Osteoblast (primary cell): ENCODE measurements at regions not wholly inside any gene's neighbourhood (a gene's known extent, or its start where the extent isn't known, plus 50 kb on each side); places are given as distances from the start of the nearest gene placed in this dataset.

Experiments used
- DNase-seq: peaks from one replicate; pipeline ENCODE4 v3.0.0; 2011; ENCODE audit warnings: low spot score, mixed read lengths; ENCODE audit not compliant: insufficient read length; ENCODE audit errors: missing footprints
- H2AFZ ChIP-seq: 2 replicates; pipeline ENCODE4 v1.6.0; 2011; ENCODE audit warnings: mild to moderate bottlenecking, low read length
- H3K27ac ChIP-seq: 2 replicates; pipeline ENCODE4 v1.5.1; 2011; ENCODE audit warnings: mild to moderate bottlenecking, low read depth, low read length, moderate library complexity
- H3K27me3 ChIP-seq: 2 replicates; pipeline ENCODE4 v1.6.0; 2012; ENCODE audit warnings: mild to moderate bottlenecking, control low read depth, inconsistent platforms, low read length, moderate library complexity; ENCODE audit not compliant: insufficient read depth
- H3K36me3 ChIP-seq: 2 replicates; pipeline ENCODE4 v1.5.1; 2011; ENCODE audit warnings: mild to moderate bottlenecking, low read length, control low read depth, moderate library complexity; ENCODE audit not compliant: insufficient read depth
- H3K4me1 ChIP-seq: 2 replicates; pipeline ENCODE4 v1.5.1; 2011; ENCODE audit warnings: mild to moderate bottlenecking, low read length, control low read depth, moderate library complexity; ENCODE audit not compliant: insufficient read depth
- H3K4me2 ChIP-seq: 2 replicates; pipeline ENCODE4 v1.6.0; 2011; ENCODE audit warnings: mild to moderate bottlenecking, low read length; ENCODE audit not compliant: insufficient read depth
- H3K4me3 ChIP-seq: fragments of 200-600 bp; sonication (generic); 3 replicates; pipeline ENCODE4 v1.5.1; 2012; ENCODE audit warnings: mild to moderate bottlenecking, low read length, inconsistent platforms; ENCODE audit not compliant: insufficient read depth
- H3K79me2 ChIP-seq: 2 replicates; pipeline ENCODE4 v1.6.0; 2012; ENCODE audit warnings: mild to moderate bottlenecking, low read length, control low read depth, inconsistent platforms; ENCODE audit not compliant: insufficient read depth
- H3K9me3 ChIP-seq: 2 replicates; pipeline ENCODE4 v1.5.1; 2011; ENCODE audit warnings: low read depth, low read length, control low read depth
- H4K20me1 ChIP-seq: 2 replicates; pipeline ENCODE4 v1.6.0; 2012; ENCODE audit warnings: mild to moderate bottlenecking, low read length, control low read depth; ENCODE audit not compliant: insufficient read depth
- TF ChIP-seq, protein P1 (sequence below): IDR thresholded peaks from 2 replicates; pipeline ENCODE4 v1.5.1; 2011; ENCODE audit warnings: mild to moderate bottlenecking, low read depth, low read length, moderate library complexity; ENCODE audit errors: extremely low read depth

GRCh38 chr2:51251356-51251755 lies 219.4 kb upstream of the NRXN1 start:
- H3K9me3 ChIP-seq: no peaks in the 10 kb centered on the region
- H3K27me3 ChIP-seq: no peaks in the 10 kb centered on the region
- no peaks in the 10 kb centered on the region for H3K36me3 ChIP-seq
- TF ChIP-seq, protein P1, sequence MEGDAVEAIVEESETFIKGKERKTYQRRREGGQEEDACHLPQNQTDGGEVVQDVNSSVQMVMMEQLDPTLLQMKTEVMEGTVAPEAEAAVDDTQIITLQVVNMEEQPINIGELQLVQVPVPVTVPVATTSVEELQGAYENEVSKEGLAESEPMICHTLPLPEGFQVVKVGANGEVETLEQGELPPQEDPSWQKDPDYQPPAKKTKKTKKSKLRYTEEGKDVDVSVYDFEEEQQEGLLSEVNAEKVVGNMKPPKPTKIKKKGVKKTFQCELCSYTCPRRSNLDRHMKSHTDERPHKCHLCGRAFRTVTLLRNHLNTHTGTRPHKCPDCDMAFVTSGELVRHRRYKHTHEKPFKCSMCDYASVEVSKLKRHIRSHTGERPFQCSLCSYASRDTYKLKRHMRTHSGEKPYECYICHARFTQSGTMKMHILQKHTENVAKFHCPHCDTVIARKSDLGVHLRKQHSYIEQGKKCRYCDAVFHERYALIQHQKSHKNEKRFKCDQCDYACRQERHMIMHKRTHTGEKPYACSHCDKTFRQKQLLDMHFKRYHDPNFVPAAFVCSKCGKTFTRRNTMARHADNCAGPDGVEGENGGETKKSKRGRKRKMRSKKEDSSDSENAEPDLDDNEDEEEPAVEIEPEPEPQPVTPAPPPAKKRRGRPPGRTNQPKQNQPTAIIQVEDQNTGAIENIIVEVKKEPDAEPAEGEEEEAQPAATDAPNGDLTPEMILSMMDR: no peak
- H3K4me1 ChIP-seq: no peaks in the 10 kb centered on the region
- no peak overlapping the region for H2AFZ ChIP-seq
- no peaks in the 10 kb centered on the region for H4K20me1 ChIP-seq
- no peak overlapping the region for H3K4me3 ChIP-seq
- DNase-seq: no peak
- no peak overlapping the region for H3K27ac ChIP-seq
- H3K4me2 ChIP-seq: no peak overlapping the region
- H3K79me2 ChIP-seq: no peaks in the 10 kb centered on the region

DNA sequence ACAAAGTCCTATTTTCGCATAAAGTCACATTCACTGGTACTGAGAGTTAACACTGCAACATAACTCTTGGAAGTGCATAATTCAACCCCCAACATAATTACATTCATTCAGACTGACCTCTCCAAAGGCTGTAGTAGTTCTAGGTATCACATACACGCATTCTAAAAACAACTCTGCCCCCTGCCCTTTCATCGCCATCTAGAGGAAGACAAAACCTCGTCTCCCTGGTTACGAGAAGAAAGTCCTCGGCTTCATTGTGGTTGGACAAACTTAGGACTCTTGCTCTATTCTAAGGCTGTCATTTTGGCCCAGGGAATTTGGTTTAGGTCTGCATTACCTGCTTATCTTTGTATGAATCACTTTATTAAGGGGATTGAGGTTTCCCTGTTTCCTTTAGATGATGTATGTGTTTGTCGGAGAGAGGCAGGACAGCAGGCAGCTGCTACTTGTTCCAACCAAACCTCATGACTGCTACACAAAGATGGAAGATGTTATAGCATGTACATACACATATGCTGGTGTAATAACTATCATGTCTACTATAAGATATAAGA lies 215.4 kb upstream of the NRXN1 start:
- Histone ChIP-seq H3K4me1 (no peaks in the 10 kb centered on the region), H3K9me3 (no peaks in the 10 kb centered on the region), H4K20me1 (no peaks in the 10 kb centered on the region), H3K27ac (no peak overlapping the region), H2AFZ (no peak overlapping the region), H3K4me2 (no peak overlapping the region), H3K79me2 (no peaks in the 10 kb centered on the region), H3K4me3 (no peak overlapping the region), H3K36me3 (no peaks in the 10 kb centered on the region), H3K27me3 (no peaks in the 10 kb centered on the region)
- DNase-seq: no peak
- TF ChIP-seq, protein P1: no peak

- no peaks in the 10 kb centered on the region for H3K4me1 ChIP-seq
- H3K4me3 ChIP-seq: no peak overlapping the region
- H3K4me2 ChIP-seq: no peak overlapping the region
- no peaks in the 10 kb centered on the region for H3K36me3 ChIP-seq
- no peaks in the 10 kb centered on the region for H3K9me3 ChIP-seq
- H3K79me2 ChIP-seq: no peaks in the 10 kb centered on the region
- no peak for DNase-seq
- H3K27me3 ChIP-seq: no peaks in the 10 kb centered on the region
- H2AFZ ChIP-seq: no peak overlapping the region
- no peaks in the 10 kb centered on the region for H4K20me1 ChIP-seq
- TF ChIP-seq, protein P1: no peak
- H3K27ac ChIP-seq: no peak overlapping the region
These were observed 212.1 kb upstream of the NRXN1 start for GRCh38 chr2:51243892-51244535.

GRCh38 chr2:51237626-51238271 lies 205.8 kb upstream of the NRXN1 start:
- H3K4me2 ChIP-seq: no peak overlapping the region
- no peak overlapping the region for H3K27ac ChIP-seq
- H3K79me2 ChIP-seq: no peaks in the 10 kb centered on the region
- no peaks in the 10 kb centered on the region for H3K4me1 ChIP-seq
- no peaks in the 10 kb centered on the region for H3K27me3 ChIP-seq
- no peaks in the 10 kb centered on the region for H3K9me3 ChIP-seq
- TF ChIP-seq, protein P1: no peak
- no peak for DNase-seq
- H3K36me3 ChIP-seq: no peaks in the 10 kb centered on the region
- no peak overlapping the region for H2AFZ ChIP-seq
- no peak overlapping the region for H3K4me3 ChIP-seq
- H4K20me1 ChIP-seq: no peaks in the 10 kb centered on the region
